HG03280 (cell line): ENCODE measurements at regions not wholly inside any gene's neighbourhood (a gene's known extent, or its start where the extent isn't known, plus 50 kb on each side); places are given as distances from the start of the nearest gene placed in this dataset.

Experiments used
- ATAC-seq: cut with Tn5 transposase; IDR thresholded peaks from one replicate; pipeline ENCODE4 v1.9.1; 2021; ENCODE audit warnings: mild to moderate bottlenecking, moderate library complexity; ENCODE audit not compliant: unreplicated experiment

DNA sequence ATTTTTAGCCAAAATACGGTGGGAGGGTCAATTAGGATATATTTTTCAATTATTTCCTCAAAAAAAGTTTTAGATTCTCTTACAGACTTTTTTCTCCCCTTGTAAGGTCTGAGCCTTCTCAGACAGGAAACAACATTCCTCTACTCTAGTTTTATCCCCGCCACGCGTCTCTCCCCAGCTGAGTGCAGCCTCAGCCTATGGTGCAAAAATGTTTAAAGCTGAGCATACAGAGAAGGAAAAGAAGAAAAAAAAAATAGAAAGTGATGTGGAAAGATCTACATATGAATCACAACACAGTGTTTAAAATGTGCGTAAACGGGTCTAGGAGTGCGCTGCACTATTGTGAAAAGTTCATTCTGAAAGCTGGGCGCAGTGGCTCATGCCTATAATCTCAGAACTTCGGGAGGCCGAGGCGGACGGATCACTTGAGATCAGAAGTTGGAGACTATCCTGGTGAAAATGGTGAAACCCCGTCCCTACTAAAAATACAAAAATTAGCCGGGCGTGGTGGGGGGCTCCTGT, 159.0 kb downstream of the TRIM27 start:
- no peak for ATAC-seq

DNA sequence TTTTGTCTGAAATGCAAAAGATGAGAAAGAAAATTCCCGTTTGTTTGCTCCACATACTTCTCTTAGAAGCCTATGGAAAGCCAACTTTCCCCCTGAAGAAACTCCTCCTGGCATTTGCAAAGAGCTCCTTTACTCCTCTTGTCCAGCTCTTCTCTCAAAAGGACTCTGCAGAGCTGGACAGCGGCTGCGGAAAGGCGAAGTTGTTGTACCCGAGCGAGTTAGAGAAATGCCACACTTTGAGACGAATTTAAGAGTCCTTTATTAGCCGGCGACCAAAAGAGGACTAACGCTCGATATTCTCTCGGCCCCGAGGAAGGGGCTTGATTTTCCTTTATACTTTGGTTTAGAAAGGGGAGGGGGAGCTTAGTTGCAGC, 157.8 kb downstream of the TRIM27 start:
- no peak for ATAC-seq

DNA sequence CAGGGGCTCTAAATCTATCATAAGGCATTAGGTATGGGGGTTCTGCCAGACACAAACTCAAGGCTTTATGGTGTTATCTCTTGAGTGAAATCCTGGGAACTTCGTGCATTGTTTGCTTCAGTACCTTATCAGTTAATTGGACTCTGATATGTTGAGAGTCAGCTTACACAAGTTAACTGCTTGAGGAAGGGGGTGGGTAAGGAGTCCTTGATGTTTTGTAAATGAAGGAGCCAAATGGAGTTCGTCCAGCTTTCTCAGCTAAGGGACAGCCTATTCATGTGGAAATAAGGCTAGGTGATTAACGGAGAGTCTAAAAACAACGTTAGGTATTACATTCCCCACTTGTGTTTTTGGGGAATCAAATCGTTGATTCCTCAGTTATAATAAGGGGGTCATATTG, 157.4 kb downstream of the TRIM27 start:
- ATAC-seq: no peak

DNA sequence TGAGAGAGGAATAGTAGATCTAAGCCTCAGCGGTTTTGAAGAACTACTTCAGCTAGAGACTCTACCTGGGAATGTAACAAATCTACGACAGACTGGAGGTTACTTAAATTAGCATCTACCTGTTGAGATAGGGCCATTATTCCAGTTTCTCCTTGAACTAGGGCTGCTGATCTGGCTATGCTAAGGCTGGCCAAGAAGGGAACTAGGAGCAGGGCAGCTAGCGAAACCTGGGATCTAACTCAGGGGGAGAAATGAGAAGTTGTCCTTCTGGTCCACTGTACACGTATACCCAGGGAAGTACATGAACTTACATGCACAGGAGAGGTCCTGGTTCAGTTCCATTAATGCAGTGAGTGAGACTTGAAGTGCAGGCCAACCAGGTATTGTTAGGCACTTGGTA, 156.7 kb downstream of the TRIM27 start:
- no peak for ATAC-seq

DNA sequence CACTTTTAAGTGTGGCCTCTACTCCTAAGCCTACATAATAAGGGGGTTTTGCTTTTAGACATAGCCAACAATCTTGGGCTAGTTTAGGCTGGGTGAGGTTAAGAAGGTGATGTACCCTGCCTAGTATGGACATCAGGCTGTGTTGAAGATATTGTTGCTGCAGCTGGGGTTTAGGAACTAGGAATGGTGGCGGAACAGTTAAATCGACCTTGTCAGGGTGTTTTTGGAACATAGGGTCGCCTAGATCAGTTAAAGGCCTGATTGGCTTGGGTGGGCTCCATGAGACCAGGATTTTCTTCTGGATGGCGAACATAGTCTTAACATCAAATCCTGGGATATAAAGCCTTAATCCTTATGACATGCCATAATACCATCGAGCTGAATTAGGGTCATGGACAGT, 156.1 kb downstream of the TRIM27 start:
- ATAC-seq: no peak

DNA sequence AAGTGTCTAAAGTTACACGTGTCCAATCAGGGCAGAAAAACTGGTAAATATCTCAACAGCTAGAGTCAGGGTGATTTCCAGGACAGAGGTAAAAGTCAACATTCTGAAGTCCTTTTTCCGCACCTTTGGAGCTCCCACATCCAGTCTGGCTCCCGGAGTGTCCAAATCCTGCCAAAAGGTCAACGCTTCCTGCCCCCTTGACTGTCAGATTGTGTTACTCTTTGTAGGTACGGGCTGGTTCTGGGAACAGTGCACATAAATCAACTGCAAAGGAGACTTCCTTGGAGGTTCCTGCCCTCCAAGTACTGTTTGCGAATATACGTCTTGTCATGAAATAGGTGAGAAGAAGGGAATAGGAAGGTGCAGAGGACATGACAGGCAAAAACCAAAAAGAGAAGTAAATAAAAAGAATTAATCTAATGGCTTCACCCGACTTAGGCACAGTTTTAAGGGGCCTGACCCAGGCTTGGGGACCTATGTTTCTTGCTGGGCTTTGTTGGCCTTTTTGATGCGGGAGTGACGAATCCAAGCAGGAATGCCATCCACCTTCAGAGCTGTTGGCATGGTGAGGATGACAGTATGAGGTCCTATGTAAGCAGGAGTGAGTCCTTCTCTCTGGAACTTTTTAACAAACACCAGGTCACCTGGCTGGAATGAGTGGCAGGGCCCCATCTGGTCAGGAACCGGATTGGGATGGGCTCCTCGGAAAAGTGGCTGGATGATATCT, 155.4 kb downstream of the TRIM27 start:
- no peak for ATAC-seq

GRCh38 chr6:28769626-28770402, 154.0 kb downstream of the TRIM27 start:
- ATAC-seq: no peak

DNA sequence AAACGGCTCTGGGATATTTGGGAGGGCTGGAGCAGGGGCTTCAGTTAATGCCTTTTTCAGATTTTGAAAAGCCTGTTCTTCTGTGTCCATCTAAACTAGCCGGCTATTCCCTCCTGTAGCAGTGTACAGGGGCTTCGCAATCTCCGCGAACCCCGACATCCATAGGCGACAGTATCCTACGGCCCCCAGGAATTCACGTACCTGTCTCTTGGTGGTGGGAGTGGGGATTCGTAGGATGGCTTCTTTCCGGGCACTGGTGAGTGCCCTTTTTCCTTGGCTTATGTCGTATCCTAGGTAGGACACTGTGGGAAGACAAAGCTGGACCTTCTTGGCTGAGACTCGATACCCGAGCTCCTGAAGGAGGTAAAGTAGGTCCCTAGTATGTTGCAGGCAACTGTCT, 153.1 kb downstream of the TRIM27 start:
- ATAC-seq: no peak

- no peak for ATAC-seq
Observed at GRCh38 chr6:28771401-28772267, 152.2 kb downstream of the TRIM27 start.

DNA sequence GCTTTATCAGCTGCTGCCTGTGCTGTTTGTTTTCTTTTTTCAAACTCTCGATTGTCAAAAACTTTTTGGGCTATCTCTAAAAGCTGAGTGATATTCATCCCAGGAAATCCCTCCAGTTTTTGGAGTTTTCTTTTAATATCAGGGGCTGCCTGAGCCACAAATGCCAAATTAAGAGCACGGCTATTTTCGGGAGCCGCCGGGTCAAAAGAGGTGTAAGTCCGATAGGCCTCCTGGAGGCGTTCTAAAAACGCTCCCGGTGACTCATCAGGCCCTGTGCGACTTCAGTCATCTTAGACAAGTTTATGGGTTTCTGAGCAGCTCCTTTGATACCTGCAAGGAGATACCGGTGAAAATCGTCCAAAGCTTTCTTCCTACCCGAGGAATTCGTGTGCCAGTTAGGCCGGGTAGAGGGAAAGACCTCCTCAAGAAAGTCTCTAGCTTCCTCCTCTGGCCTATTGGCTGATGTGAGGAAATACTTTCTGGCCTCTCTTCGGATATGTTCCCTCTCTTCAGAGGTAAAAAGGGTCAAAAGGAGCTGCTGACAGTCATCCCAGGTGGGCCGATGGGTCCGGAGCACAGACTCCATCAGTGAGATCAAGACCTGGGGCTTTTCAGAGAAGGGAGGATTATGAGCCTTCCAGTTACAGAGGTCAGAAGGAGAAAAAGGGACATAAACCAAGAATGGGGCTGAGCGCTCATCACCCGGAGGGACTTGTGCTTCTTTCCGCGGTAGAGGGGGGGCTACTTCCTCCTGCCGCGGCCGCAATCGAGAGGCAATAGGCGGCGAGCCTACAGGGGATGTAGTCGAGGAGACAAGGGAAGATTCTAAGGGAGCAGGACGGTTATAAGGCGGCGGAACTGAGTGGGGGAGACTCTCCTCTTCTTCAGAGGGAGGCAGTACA, 151.1 kb downstream of the TRIM27 start:
- ATAC-seq: no peak

DNA sequence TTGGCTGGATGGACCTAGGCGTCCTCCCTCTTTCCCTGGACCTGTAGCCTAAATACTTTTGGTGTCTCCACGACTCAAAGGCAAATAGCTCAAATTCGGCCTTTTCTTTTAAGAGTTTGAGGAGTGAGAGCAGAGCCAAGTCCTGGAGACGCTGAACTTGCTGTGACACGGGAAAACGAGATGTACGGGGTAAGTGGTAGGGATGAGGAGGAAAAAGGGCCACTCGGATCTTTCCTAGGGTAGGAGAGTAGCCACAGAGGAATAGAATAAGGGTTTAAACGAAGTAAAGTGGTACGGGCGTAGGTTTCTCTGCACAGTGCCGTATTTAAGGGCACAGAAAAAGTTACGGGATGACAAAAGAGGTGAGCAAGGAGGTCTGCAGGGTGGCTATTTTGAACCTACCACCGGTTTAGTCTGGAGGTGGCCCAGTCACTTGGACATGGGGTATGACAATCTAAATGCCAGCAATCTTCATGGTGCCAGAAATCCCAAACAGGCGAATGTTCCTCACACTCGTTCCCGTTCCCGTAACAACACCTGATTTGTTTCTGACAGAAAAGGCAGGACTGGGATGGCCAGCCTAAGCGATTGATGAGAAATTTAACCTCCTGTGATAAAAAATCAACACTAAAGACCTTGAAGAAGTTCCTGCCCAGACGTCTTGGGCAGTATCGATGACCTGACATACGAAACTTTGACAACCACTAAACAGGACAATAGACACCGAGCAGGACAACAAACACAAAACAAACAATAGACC, 149.3 kb downstream of the TRIM27 start:
- no peak for ATAC-seq

DNA sequence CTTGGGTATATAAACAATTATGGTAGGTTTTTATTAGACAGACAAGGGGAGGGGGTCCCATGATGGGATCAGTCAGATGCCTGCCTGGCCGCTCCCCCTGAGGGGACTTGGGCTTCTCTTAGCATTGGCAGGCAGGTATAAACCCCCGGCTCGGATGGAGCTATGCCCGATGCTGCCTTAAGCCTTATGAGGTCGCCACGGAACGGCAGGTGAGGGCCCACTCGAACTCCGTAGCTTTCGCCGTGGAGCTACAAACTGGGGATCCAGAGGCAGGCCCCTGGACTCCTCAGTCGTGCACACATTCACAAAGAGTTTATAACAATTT, 148.8 kb downstream of the TRIM27 start:
- ATAC-seq: no peak

DNA sequence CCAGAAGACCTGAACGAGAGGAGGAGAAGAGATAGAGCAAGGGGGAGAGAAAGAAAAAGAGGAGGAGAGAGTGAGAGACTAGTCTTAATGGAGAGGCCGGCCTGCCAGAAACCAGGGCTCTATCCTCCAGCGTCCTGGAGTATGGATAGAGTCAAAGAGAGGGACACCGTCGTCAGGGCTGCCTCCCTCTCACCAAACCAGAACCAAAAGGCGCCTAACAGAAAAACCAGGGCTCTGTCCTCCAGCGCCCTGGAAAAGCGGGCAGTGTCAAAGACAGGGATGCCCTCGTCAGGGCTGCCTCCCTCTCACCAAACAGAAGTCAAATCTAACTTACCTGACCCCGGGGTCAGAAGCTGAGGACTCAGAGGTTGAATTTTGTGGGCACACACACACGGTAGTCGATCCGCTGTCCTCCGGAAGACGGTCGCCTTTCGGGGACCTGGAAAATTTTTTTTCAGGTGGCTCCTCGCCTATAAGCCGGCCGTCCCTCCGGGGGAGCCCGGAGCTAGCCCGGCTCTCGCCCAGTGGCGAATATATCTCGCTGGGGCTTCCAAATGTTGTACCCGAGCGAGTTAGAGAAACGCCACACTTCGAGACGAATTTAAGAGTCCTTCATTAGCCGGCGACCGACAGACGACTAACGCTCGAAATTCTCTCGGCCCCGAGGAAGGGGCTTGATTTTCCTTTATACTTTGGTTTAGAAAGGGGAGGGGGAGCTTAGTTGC, 148.2 kb downstream of the TRIM27 start:
- no peak for ATAC-seq

DNA sequence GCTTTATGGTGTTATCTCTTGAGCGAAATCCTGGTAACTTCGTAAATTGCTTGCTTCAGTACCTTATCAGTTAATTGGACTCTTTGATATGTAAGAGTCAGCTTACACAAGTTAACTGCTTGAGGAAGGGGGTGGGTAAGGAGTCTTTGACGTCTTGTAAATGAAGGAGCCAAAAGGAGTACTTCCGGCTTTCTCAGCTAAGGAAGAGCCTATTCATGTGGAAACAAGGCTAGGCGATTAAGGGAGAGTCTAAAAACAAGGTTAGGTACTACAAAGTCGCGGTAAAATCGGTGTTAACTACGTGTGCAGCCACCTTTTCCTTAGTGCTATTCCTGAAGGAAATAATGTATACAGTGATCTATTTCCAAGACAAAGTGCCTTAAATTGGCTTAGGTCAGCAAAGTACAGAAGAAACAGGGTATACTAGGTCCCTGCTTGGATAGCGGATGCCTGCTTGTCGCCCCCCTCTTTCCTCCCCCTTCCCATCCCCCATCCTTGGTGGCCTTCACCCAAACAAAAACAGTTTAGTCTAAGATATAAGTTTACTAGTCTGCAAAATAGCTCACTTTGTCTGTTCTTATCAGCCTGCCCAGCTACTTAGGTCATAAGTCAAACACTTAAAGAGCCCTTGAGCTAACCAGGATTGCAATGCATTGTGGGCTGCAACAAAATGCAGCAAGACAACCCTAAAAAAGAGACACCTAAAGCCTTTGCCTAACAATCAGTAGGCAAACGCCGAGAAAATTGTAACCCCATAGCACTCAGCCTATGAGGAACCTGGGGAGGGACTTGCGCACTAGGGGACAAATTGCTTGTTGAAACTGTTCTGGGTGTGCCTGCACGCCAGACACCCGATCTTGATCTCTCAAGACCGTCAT, 147.3 kb downstream of the TRIM27 start:
- ATAC-seq: no peak

- no peak for ATAC-seq
Observed at GRCh38 chr6:28777147-28777461, 146.7 kb downstream of the TRIM27 start.

DNA sequence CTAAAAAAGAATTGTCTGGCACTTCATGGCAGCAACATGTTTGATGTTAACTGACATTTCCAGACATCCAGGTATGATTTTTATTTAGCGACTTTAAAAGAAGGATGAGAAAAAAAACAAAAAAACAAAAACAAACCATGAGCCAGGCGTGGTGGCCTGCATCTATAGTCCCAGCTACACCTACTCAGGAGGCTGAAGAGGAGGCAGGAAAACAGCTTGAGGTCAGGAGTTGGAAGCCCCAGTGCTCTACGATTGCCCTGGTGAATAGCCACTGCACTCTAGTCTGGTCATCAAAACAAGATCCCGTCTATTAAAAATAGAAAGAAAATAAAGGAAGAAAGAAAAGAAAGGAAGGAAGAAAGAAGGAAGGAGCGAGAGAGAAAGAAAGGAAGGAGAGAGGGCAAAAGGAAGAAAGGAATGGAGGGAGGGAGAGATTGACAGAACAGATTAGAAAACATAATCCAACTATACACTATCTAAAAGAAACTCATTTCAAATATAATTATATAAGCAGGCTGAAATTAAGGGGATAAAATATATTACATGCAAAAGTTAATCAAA, 141.6 kb downstream of the TRIM27 start:
- ATAC-seq: no peak

DNA sequence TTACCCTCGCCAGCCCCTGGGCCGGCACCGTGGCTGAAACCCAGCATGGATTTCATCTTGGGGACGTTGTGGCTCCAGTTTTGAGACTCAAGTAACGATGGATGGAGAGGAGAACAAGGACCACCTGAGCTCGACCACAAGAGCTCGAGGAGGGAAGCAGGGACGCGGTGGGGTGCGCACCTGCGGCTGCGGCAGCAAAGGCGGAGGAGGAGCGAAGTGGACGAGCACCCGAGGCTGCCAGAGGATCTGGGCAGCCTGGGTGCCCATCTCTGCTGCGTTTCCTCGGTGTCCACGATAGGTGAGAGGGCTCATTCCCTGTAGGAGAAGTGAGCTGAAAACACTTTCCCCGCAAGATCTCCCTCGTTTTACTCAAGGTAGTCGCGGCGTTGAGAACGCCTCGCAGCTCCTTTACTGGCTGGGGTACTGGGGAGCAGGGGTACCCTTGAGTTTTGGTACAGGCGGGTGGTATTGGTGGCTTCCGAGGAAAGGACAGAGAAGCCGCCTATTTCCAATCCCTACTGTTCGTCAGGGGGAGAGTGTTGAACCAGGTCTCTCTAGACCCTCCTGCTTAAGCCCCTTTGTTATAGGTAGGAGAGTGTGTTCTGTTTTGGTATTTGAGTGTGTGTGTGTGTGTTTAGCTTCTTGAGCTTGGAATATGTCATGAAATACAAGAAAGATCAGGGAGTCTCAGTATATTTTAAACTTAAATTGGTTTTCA, 137.7 kb downstream of the TRIM27 start:
- no peak for ATAC-seq
